ENCODE measurements at regions not wholly inside any gene's neighbourhood (a gene's known extent, or its start where the extent isn't known, plus 50 kb on each side); places are given as distances from the start of the nearest gene placed in this dataset.
"Not testable (repeated sequence)": the region's sequence is repeated elsewhere in the genome, so short reads cannot be mapped to it uniquely, and the experiment has no call there.

DNA sequence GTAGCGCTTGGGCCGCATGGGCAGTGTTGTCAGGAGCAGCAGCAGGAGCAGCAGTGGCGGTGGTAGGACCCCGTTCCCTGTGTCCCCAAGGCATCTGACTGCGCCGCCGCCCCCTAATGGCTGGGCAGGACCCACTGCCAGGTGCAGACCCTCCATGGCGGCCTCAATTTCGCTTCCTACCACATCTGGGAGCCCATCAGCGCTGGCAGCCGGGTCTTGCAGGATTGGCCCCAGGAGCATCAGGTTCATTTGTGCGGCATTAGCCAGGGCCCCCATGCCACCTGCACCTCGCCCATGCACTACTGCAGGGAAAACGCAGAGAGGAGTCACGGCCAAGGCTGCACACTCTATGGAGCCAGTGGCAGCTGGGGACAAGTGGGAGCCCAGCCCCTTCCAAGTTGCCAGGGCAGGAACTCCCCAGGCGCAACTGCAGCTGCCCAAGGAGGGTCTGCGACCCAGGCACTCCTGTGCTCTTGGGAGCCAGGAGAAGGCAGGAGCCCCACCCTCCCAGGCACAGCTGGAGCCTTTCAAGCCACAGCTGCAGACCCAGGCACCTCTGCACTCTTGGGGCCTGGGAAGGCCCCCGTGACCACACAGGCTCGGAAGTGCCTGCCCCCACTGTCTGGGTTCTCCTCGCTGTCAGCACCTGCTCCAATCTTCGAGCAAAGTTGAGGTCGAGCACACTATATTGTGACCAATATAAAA, 594.2 kb downstream of the KCNJ18 start:
- in situ Hi-C loops (cut with HindIII; ENCODE audit: extremely low pct_ligation_motif_present, low pct_unique_long_range_greater_than_20kb) (no loop called here), intact Hi-C loops (cut with micrococcal nuclease; ENCODE audit: unreplicated experiment) (no loop called here)
- no TSS peak for BruUV-seq (replicated peaks)
- Histone ChIP-seq H3K4me2 (ENCODE audit: low read depth, low read length) (no peak overlapping the region), H3K4me3 (replicated peaks in 1 of 3; ENCODE audit: insufficient read depth in 1 of 3, low read depth in 2 of 3, low read length in 3 of 3) (no peak overlapping the region), H3K4me1 (ENCODE audit: insufficient read depth, low read length) (no peaks in the 10 kb centered on the region), H2AFZ (ENCODE audit: low read length) (no peak overlapping the region), H3K9me3 (ENCODE audit: low read length) (no peaks in the 10 kb centered on the region), H3K27me3 (ENCODE audit: control insufficient read depth in 1 of 2, insufficient read depth in 2 of 2, low read length in 2 of 2) (no peaks in the 10 kb centered on the region), H3K36me3 (replicated peaks in 1 of 2; ENCODE audit: control insufficient read depth in 1 of 2, insufficient read depth in 2 of 2, low read length in 2 of 2) (no peaks in the 10 kb centered on the region), H3K9ac (ENCODE audit: insufficient read depth, low read depth, low read length) (no peak overlapping the region), H3K27ac (ENCODE audit: extremely low read length, insufficient read depth, low read length) (no peak overlapping the region), H3K79me2 (ENCODE audit: insufficient read depth, low read length) (no peaks in the 10 kb centered on the region), H4K20me1 (ENCODE audit: insufficient read depth, low read length) (no peaks in the 10 kb centered on the region)
- no peak for TF ChIP-seq NFKB2 (CRISPR knock-in tag; IDR thresholded peaks at IDR 0.05; ENCODE audit: borderline replicate concordance)
- TF ChIP-seq ZNF44 (CRISPR knock-in tag; IDR thresholded peaks at IDR 0.05): no peak
- no peak for TF ChIP-seq GFI1 (CRISPR knock-in tag; IDR thresholded peaks at IDR 0.05; ENCODE audit: borderline replicate concordance)
- no peak for TF ChIP-seq ZNF616 (CRISPR knock-in tag; IDR thresholded peaks at IDR 0.05; ENCODE audit: low read depth)
- no peak for TF ChIP-seq RAD51 (IDR thresholded peaks at IDR 0.05; ENCODE audit: borderline replicate concordance)
- TF ChIP-seq MYC (CRISPR knock-in tag; IDR thresholded peaks at IDR 0.05; ENCODE audit: borderline replicate concordance): no peak
- TF ChIP-seq EZH2 (conservative IDR thresholded peaks at IDR 0.05; ENCODE audit: low read depth, low read length): no peak
- TF ChIP-seq HMG20B (CRISPR knock-in tag; conservative IDR thresholded peaks at IDR 0.05): no peak
- TF ChIP-seq, protein P1, sequence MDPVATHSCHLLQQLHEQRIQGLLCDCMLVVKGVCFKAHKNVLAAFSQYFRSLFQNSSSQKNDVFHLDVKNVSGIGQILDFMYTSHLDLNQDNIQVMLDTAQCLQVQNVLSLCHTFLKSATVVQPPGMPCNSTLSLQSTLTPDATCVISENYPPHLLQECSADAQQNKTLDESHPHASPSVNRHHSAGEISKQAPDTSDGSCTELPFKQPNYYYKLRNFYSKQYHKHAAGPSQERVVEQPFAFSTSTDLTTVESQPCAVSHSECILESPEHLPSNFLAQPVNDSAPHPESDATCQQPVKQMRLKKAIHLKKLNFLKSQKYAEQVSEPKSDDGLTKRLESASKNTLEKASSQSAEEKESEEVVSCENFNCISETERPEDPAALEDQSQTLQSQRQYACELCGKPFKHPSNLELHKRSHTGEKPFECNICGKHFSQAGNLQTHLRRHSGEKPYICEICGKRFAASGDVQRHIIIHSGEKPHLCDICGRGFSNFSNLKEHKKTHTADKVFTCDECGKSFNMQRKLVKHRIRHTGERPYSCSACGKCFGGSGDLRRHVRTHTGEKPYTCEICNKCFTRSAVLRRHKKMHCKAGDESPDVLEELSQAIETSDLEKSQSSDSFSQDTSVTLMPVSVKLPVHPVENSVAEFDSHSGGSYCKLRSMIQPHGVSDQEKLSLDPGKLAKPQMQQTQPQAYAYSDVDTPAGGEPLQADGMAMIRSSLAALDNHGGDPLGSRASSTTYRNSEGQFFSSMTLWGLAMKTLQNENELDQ (CRISPR knock-in tag; IDR thresholded peaks at IDR 0.05; ENCODE audit: borderline replicate concordance): no peak
- TF ChIP-seq ZNF468 (CRISPR knock-in tag; IDR thresholded peaks at IDR 0.05): no peak
- TF ChIP-seq, protein P2, sequence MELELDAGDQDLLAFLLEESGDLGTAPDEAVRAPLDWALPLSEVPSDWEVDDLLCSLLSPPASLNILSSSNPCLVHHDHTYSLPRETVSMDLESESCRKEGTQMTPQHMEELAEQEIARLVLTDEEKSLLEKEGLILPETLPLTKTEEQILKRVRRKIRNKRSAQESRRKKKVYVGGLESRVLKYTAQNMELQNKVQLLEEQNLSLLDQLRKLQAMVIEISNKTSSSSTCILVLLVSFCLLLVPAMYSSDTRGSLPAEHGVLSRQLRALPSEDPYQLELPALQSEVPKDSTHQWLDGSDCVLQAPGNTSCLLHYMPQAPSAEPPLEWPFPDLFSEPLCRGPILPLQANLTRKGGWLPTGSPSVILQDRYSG (CRISPR knock-in tag; IDR thresholded peaks at IDR 0.05): no peak
- DNase-seq (ENCODE audit: low spot score) (no peak), FAIRE-seq (no peak), ATAC-seq (no peak)
- WGBS (ENCODE audit: low lambda C conversion rate): 41% methylated on average over 17 of the region's 22 CpGs
- CTCF ChIA-PET (ENCODE audit: low intra/inter-chr PET ratio, low total read pairs): no interaction called here
- POLR2A ChIA-PET: no interaction called here

DNA sequence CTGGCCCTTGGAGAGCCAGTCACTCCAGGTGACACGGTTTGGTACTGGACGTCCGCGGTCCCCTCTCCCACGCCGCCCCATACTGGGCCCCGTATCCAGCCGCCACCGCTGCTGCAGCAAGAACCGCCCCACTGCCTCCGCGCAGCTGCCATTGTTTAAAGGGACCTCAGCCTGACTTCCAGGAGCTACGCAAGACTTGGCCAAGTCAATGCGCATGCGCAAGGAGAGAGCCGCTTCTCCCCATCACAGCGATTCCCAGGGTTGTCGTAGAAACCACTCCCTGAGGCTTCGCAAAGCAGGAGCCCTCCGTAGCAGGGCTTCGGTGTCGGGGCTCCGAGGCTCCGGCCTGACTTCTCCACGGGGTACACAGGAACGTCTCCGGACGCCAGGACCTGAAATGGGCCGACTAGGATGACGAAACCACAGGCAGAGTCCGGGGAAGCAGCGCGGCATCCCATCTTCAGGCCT, 606.2 kb downstream of the KCNJ18 start:
- not testable (repeated sequence) for H2AFZ ChIP-seq (ENCODE audit: low read length); FAIRE-seq

More for the DNA sequence above, 606.2 kb downstream of the KCNJ18 start:
- H3K36me3 ChIP-seq (replicated peaks in 1 of 2; ENCODE audit: control insufficient read depth in 1 of 2, insufficient read depth in 2 of 2, low read length in 2 of 2); H3K9ac ChIP-seq (ENCODE audit: insufficient read depth, low read depth, low read length); ATAC-seq; intact Hi-C loops (cut with micrococcal nuclease; ENCODE audit: unreplicated experiment); CTCF ChIA-PET (ENCODE audit: low intra/inter-chr PET ratio, low total read pairs); POLR2A ChIA-PET; H3K27me3 ChIP-seq (ENCODE audit: control insufficient read depth in 1 of 2, insufficient read depth in 2 of 2, low read length in 2 of 2); H3K4me2 ChIP-seq (ENCODE audit: low read depth, low read length); H3K27ac ChIP-seq (ENCODE audit: extremely low read length, insufficient read depth, low read length); H4K20me1 ChIP-seq (ENCODE audit: insufficient read depth, low read length); H3K4me3 ChIP-seq (replicated peaks in 1 of 3; ENCODE audit: insufficient read depth in 1 of 3, low read depth in 2 of 3, low read length in 3 of 3); in situ Hi-C loops (cut with HindIII; ENCODE audit: extremely low pct_ligation_motif_present, low pct_unique_long_range_greater_than_20kb); BruUV-seq (replicated peaks); H3K4me1 ChIP-seq (ENCODE audit: insufficient read depth, low read length); H3K79me2 ChIP-seq (ENCODE audit: insufficient read depth, low read length); DNase-seq (ENCODE audit: low spot score); H3K9me3 ChIP-seq (ENCODE audit: low read length): not testable (repeated sequence)
- 55% methylated on average over 15 of the region's 33 CpGs for WGBS (ENCODE audit: low lambda C conversion rate)
